ENCODE measurements at regions not wholly inside any gene's neighbourhood (a gene's known extent, or its start where the extent isn't known, plus 50 kb on each side); places are given as distances from the start of the nearest gene placed in this dataset.

- H3K4me3 ChIP-seq: no peak overlapping the region
- H3K27me3 ChIP-seq: no peaks in the 10 kb centered on the region
- no peaks in the 10 kb centered on the region for H3K36me3 ChIP-seq
- H3K4me1 ChIP-seq: peaks cover 0 to 8% (median 2%) of the 10 kb centered on the region in 4 donors
- no peak overlapping the region for H3K27ac ChIP-seq
- DNase-seq (ENCODE audit: low spot score in 2 of 2): no peak
- peaks cover 0 to 10% (median 3%) of the 10 kb centered on the region in 4 donors for H3K9me3 ChIP-seq
- TF ChIP-seq CTCF (IDR thresholded peaks at IDR 0.05) (no peak), POLR2A (IDR thresholded peaks at IDR 0.05) (no peak), EP300 (IDR thresholded peaks at IDR 0.05) (no peak)
- 93 to 98% methylated on average over 3 of the region's 3 CpGs for WGBS, 2 donors
These were observed 195.1 kb upstream of the CBLB start for GRCh38 chr3:106063909-106064308.

DNA sequence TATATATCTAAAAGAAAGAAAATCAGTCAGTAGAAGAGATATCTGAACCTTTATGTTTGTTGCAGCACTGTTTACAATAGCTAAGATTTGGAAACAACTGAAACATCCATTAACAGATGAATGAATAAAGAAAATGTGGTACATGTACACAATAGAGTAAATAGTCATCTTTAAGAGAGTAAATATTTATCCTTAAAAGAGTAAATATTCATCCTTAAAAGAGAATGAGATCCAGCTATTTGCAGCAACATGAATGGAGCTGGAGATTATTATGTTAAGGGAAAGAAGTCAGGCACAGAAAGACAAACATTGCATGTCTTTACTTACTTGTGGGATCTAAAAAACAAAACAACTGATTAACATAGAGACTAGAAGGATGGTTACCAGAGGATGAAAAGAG is 197.0 kb upstream of the CBLB start:
- no peak for TF ChIP-seq POLR2A (IDR thresholded peaks at IDR 0.05)
- no peak for TF ChIP-seq CTCF (IDR thresholded peaks at IDR 0.05)
- TF ChIP-seq EP300 (IDR thresholded peaks at IDR 0.05): no peak
- no peak for DNase-seq (ENCODE audit: low spot score in 2 of 2)
- H3K9me3 ChIP-seq: peaks cover 0 to 10% (median 3%) of the 10 kb centered on the region in 4 donors
- H3K4me3 ChIP-seq: no peak overlapping the region
- no peaks in the 10 kb centered on the region for H3K36me3 ChIP-seq
- peaks cover 0 to 19% (median 2%) of the 10 kb centered on the region in 4 donors for H3K4me1 ChIP-seq
- H3K27me3 ChIP-seq: no peaks in the 10 kb centered on the region
- no peak overlapping the region for H3K27ac ChIP-seq

DNA sequence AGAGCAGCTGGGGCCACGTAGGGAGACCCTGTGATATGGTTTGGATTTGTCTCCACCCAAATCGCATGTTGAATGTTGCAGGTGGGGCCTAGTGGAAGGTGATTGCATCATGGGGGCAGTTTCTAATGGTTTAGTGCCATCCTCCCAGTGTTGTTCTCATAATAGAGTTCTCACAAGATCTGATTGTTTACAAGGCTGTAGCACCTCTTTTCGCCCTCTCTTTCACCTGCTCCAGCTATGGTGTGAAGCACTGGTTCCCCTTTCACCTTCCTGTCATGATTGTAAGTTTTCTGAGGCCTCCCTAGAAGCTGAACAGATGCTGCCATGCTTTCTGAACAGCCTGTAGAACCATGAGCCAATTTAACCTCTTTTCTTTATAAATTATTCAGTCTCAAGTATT is 198.9 kb upstream of the CBLB start:
- DNase-seq (ENCODE audit: low spot score in 2 of 2): no peak
- Histone ChIP-seq H3K9me3 (peaks cover 0 to 10% (median 3%) of the 10 kb centered on the region in 4 donors), H3K36me3 (no peaks in the 10 kb centered on the region), H3K4me3 (no peak overlapping the region), H3K27me3 (no peaks in the 10 kb centered on the region), H3K27ac (peak overlapping the region in 2 of 4 donors; percentile 68 to 73), H3K4me1 (peaks cover 0 to 26% (median 2%) of the 10 kb centered on the region in 4 donors)
- 93 to 94% methylated on average over 3 of the region's 3 CpGs for WGBS, 2 donors
- TF ChIP-seq CTCF (IDR thresholded peaks at IDR 0.05) (no peak), EP300 (IDR thresholded peaks at IDR 0.05) (no peak), POLR2A (IDR thresholded peaks at IDR 0.05) (no peak)

GRCh38 chr3:106068381-106068780 is 199.6 kb upstream of the CBLB start:
- no peaks in the 10 kb centered on the region for H3K27me3 ChIP-seq
- H3K9me3 ChIP-seq: peaks cover 0 to 10% (median 3%) of the 10 kb centered on the region in 4 donors
- no peak for DNase-seq (ENCODE audit: low spot score in 2 of 2)
- 40 to 64% methylated on average over 1 of the region's 1 CpG for WGBS, 2 donors
- peak overlapping the region in 3 of 4 donors; percentile 44 to 73 (median 68) for H3K27ac ChIP-seq
- H3K4me3 ChIP-seq: no peak overlapping the region
- no peaks in the 10 kb centered on the region for H3K36me3 ChIP-seq
- no peak for TF ChIP-seq CTCF (IDR thresholded peaks at IDR 0.05)
- no peak for TF ChIP-seq POLR2A (IDR thresholded peaks at IDR 0.05)
- no peak for TF ChIP-seq EP300 (IDR thresholded peaks at IDR 0.05)
- peaks cover 0 to 26% (median 2%) of the 10 kb centered on the region in 4 donors for H3K4me1 ChIP-seq

DNA sequence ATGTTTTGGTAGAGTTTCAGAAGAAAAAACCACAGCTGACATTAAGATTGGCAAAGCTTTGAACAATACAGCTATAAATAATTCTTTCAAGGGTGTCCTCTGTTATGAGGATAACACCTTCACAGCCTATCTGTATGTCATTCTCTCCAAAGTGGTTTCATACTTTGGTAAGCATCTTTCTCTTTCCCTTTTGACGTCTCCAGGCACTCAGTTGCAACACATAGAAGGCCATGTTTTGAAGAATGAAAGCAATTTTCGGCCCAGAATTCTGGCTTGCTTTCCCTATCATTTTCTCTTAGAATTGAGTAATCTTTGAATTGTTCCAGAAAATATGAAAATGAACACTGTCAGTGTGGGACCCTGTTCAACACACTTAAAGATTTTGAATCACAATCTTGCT is 200.0 kb upstream of the CBLB start:
- Histone ChIP-seq H3K27me3 (no peaks in the 10 kb centered on the region), H3K36me3 (no peaks in the 10 kb centered on the region), H3K4me1 (peaks cover 0 to 26% (median 2%) of the 10 kb centered on the region in 4 donors), H3K9me3 (peaks cover 0 to 9% (median 3%) of the 10 kb centered on the region in 4 donors), H3K4me3 (no peak overlapping the region), H3K27ac (peak overlapping the region in 3 of 4 donors; percentile 44 to 73 (median 68))
- TF ChIP-seq CTCF (IDR thresholded peaks at IDR 0.05) (no peak), EP300 (IDR thresholded peaks at IDR 0.05) (peak in 1 of 2 donors; percentile 75)
- peak in 1 of 2 donors; percentile 27 for DNase-seq (ENCODE audit: low spot score in 2 of 2)
- 57 to 61% methylated on average over 2 of the region's 2 CpGs for WGBS, 2 donors
